Neural progenitor cell (in vitro differentiated cells): ENCODE measurements at regions not wholly inside any gene's neighbourhood (a gene's known extent, or its start where the extent isn't known, plus 50 kb on each side); places are given as distances from the start of the nearest gene placed in this dataset.
A peak's percentile ranks its signal among the peaks of the same experiment; 100 is the strongest.

Experiments
- DNase-seq: peaks from one replicate; pipeline ENCODE4 v3.0.0-alpha.2; 2016; ENCODE audit warnings: low spot score
- H2AFZ ChIP-seq: fragments of 200-600 bp; sonication (generic); replicated peaks from 2 replicates; pipeline ENCODE4 v1.6.1; 2016; ENCODE audit warnings: antibody characterized with exemption
- H3F3A ChIP-seq: fragments of 200-600 bp; sonication (generic); 2 replicates; pipeline ENCODE4 v1.6.1; 2016; ENCODE audit warnings: antibody characterized with exemption, low read depth
- H3K27ac ChIP-seq: fragments of 200-600 bp; sonication (generic); 2 replicates; pipeline ENCODE4 v1.5.1; 2016; ENCODE audit warnings: mild to moderate bottlenecking
- H3K27me3 ChIP-seq: fragments of 200-600 bp; sonication (generic); 2 replicates; pipeline ENCODE4 v1.6.1; 2016; ENCODE audit warnings: mild to moderate bottlenecking, moderate library complexity
- H3K36me3 ChIP-seq: fragments of 200-600 bp; sonication (generic); 2 replicates; pipeline ENCODE4 v1.5.1; 2016
- H3K4me1 ChIP-seq: fragments of 200-600 bp; sonication (generic); 2 replicates; pipeline ENCODE4 v1.6.1; 2016; ENCODE audit warnings: mixed run types
- H3K4me2 ChIP-seq: fragments of 200-600 bp; sonication (generic); 2 replicates; pipeline ENCODE4 v1.6.1; 2016
- H3K4me3 ChIP-seq: fragments of 200-600 bp; sonication (generic); 2 replicates; pipeline ENCODE4 v1.5.1; 2016
- H3K79me2 ChIP-seq: fragments of 200-600 bp; sonication (generic); 2 replicates; pipeline ENCODE4 v1.6.1; 2016; ENCODE audit warnings: low read depth
- H3K9ac ChIP-seq: fragments of 200-600 bp; sonication (generic); 2 replicates; pipeline ENCODE4 v1.6.1; 2016
- H3K9me3 ChIP-seq: fragments of 200-600 bp; sonication (generic); 2 replicates; pipeline ENCODE4 v1.5.1; 2016; ENCODE audit warnings: low read depth
- H4K20me1 ChIP-seq: fragments of 200-600 bp; sonication (generic); 2 replicates; pipeline ENCODE4 v1.6.1; 2016; ENCODE audit warnings: low read depth
- H3K27ac Mint-ChIP-seq: 3 replicates; pipeline ENCODE4 v1.8.0; 2021; ENCODE audit warnings: mixed read lengths
- H3K27me3 Mint-ChIP-seq: 2 replicates; pipeline ENCODE4 v1.8.0; 2022; ENCODE audit warnings: low read depth, mild to moderate bottlenecking, inconsistent platforms, moderate library complexity, mixed read lengths; ENCODE audit not compliant: insufficient read depth
- H3K36me3 Mint-ChIP-seq: 3 replicates; pipeline ENCODE4 v1.8.0; 2021; ENCODE audit warnings: mixed read lengths
- H3K4me1 Mint-ChIP-seq: 3 replicates; pipeline ENCODE4 v1.8.0; 2021; ENCODE audit warnings: mixed read lengths
- H3K4me3 Mint-ChIP-seq: 3 replicates; pipeline ENCODE4 v1.8.0; 2021; ENCODE audit warnings: mild to moderate bottlenecking, moderate library complexity, mixed read lengths
- H3K9me3 Mint-ChIP-seq: 3 replicates; pipeline ENCODE4 v1.8.0; 2020; ENCODE audit warnings: mixed read lengths
- CTCF ChIP-seq: fragments of 200-600 bp; sonication (generic); IDR thresholded peaks from 2 replicates; pipeline ENCODE4 v1.5.1; 2017; ENCODE audit warnings: antibody characterized with exemption, mild to moderate bottlenecking
- EZH2 ChIP-seq: fragments of 200-600 bp; sonication (generic); IDR thresholded peaks from 2 replicates; pipeline ENCODE4 v1.6.1; 2017; ENCODE audit warnings: antibody characterized with exemption, mild to moderate bottlenecking, moderate library complexity
- EZH2phosphoT487 ChIP-seq: fragments of 200-600 bp; sonication (generic); IDR thresholded peaks from 2 replicates; pipeline ENCODE4 v1.6.1; 2017; ENCODE audit warnings: antibody characterized with exemption

GRCh38 chr10:47053081-47053798 lies 142.0 kb downstream of the PTPN20 start:
- peaks cover 3% of the 10 kb centered on the region for H3K9me3 Mint-ChIP-seq
- no peak for DNase-seq

GRCh38 chr10:47054974-47055373 lies 143.7 kb downstream of the PTPN20 start:
- Histone ChIP-seq H2AFZ (no peak overlapping the region), H3F3A (no peaks in the 10 kb centered on the region), H3K4me2 (no peak overlapping the region), H3K9ac (no peak overlapping the region), H3K79me2 (no peaks in the 10 kb centered on the region), H4K20me1 (no peaks in the 10 kb centered on the region), H3K27me3 (no peaks in the 10 kb centered on the region), H3K4me1 (no peaks in the 10 kb centered on the region), H3K9me3 (no peaks in the 10 kb centered on the region), H3K36me3 (no peaks in the 10 kb centered on the region), H3K27ac (no peak overlapping the region), H3K4me3 (no peak overlapping the region)
- H3K36me3 Mint-ChIP-seq, result no peaks in the 10 kb centered on the region
- peaks cover 6% of the 10 kb centered on the region for H3K27me3 Mint-ChIP-seq
- H3K9me3 Mint-ChIP-seq, result peaks cover 3% of the 10 kb centered on the region
- TF ChIP-seq EZH2phosphoT487 (no peak), CTCF (no peak)
- no peak overlapping the region for H3K27ac Mint-ChIP-seq
- no peak overlapping the region for H3K4me3 Mint-ChIP-seq
- H3K4me1 Mint-ChIP-seq, result peaks cover 8% of the 10 kb centered on the region
- no peak for DNase-seq

More at GRCh38 chr10:47053081-47053798, 142.0 kb downstream of the PTPN20 start:
- Mint-ChIP-seq H3K27ac (no peak overlapping the region), H3K4me3 (no peak overlapping the region), H3K27me3 (peaks cover 9% of the 10 kb centered on the region), H3K36me3 (no peaks in the 10 kb centered on the region), H3K4me1 (peaks cover 8% of the 10 kb centered on the region)
- no peaks in the 10 kb centered on the region for H3K36me3 ChIP-seq
- no peak overlapping the region for H3K9ac ChIP-seq
- H3F3A ChIP-seq, result no peaks in the 10 kb centered on the region
- no peak overlapping the region for H3K4me3 ChIP-seq
- H3K9me3 ChIP-seq, result no peaks in the 10 kb centered on the region
- no peaks in the 10 kb centered on the region for H3K4me1 ChIP-seq
- no peak overlapping the region for H3K4me2 ChIP-seq
- H4K20me1 ChIP-seq, result no peaks in the 10 kb centered on the region
- TF ChIP-seq EZH2phosphoT487 (no peak), CTCF (no peak), EZH2 (no peak)
- H3K79me2 ChIP-seq, result no peaks in the 10 kb centered on the region
- no peaks in the 10 kb centered on the region for H3K27me3 ChIP-seq
- no peak overlapping the region for H3K27ac ChIP-seq
- H2AFZ ChIP-seq, result no peak overlapping the region

GRCh38 chr10:47055386-47056246 lies 144.4 kb downstream of the PTPN20 start:
- no peak overlapping the region for H3K4me3 ChIP-seq
- Mint-ChIP-seq H3K36me3 (no peaks in the 10 kb centered on the region), H3K27me3 (peaks cover 4% of the 10 kb centered on the region)

More at GRCh38 chr10:47055386-47056246, 144.4 kb downstream of the PTPN20 start:
- Histone ChIP-seq H3K27ac (no peak overlapping the region), H3K9ac (no peak overlapping the region), H3K36me3 (no peaks in the 10 kb centered on the region), H4K20me1 (no peaks in the 10 kb centered on the region), H3K4me1 (no peaks in the 10 kb centered on the region), H3F3A (no peaks in the 10 kb centered on the region), H3K79me2 (no peaks in the 10 kb centered on the region), H3K27me3 (no peaks in the 10 kb centered on the region), H3K4me2 (no peak overlapping the region), H2AFZ (peak overlapping the region; percentile 18), H3K9me3 (no peaks in the 10 kb centered on the region)
- peaks cover 3% of the 10 kb centered on the region for H3K9me3 Mint-ChIP-seq
- DNase-seq, result no peak
- peak overlapping the region; percentile 38 for H3K4me3 Mint-ChIP-seq
- no peak for TF ChIP-seq CTCF
- no peak for TF ChIP-seq EZH2phosphoT487
- TF ChIP-seq EZH2, result no peak
- peaks cover 8% of the 10 kb centered on the region for H3K4me1 Mint-ChIP-seq
- H3K27ac Mint-ChIP-seq, result no peak overlapping the region
